Naive thymus-derived CD4-positive, alpha-beta T cell (primary cell): ENCODE measurements at regions not wholly inside any gene's neighbourhood (a gene's known extent, or its start where the extent isn't known, plus 50 kb on each side); places are given as distances from the start of the nearest gene placed in this dataset.

ENCODE experiments used
- ATAC-seq: fragments of 150-1000 bp; cut with Tn5 transposase; 2 replicates; pipeline ENCODE4 v1.10.0; 2021; ENCODE audit warnings: mild to moderate bottlenecking, moderate library complexity
- CTCF ChIA-PET: fragments of 350-600 bp; sonication (Branson Sonifier 250); formaldehyde crosslinking; loops from one replicate; lab custom pipeline; 2021; ENCODE audit warnings: antibody characterized with exemption; lab: Charles Lee
- POLR2A ChIA-PET: fragments of 350-600 bp; sonication (Branson Sonifier 250); formaldehyde crosslinking; loops from one replicate; lab custom pipeline; 2021; ENCODE audit warnings: antibody characterized with exemption, inconsistent platforms; lab: Charles Lee
- DNase-seq, 9 donors: peaks; one replicate each; pipeline versions ENCODE4 v3.0.0 to v3.0.0-alpha.2; 2020 to 2022; ENCODE audit warnings: mixed read lengths in 1 of 9
- H3K27ac ChIP-seq: one replicate; pipeline ENCODE4 v1.7.0; 2013; ENCODE audit warnings: mild to moderate bottlenecking, low read depth, low read length, moderate library complexity
- H3K27me3 ChIP-seq, 2 donors: one replicate each; pipeline ENCODE4 v1.7.0; 2013; ENCODE audit warnings: low read length in 2 of 2, mild to moderate bottlenecking in 2 of 2, moderate library complexity in 2 of 2; ENCODE audit not compliant: control insufficient read depth in 2 of 2, insufficient read depth in 2 of 2
- H3K36me3 ChIP-seq, 3 experiments: 1 replicate in 2 of 3; 2 replicates in 1 of 3; pipeline ENCODE4 v1.7.0; 2013; ENCODE audit warnings: low read length in 3 of 3, mild to moderate bottlenecking in 3 of 3, moderate library complexity in 1 of 3; ENCODE audit not compliant: insufficient read depth in 3 of 3, control insufficient read depth in 2 of 3
- H3K4me1 ChIP-seq, 2 donors: one replicate each; pipeline ENCODE4 v1.7.0; 2013; ENCODE audit warnings: low read length in 2 of 2, mild to moderate bottlenecking in 2 of 2, moderate library complexity in 1 of 2; ENCODE audit not compliant: control insufficient read depth in 2 of 2, insufficient read depth in 2 of 2
- H3K4me3 ChIP-seq: 2 replicates; pipeline ENCODE4 v1.7.0; 2013; ENCODE audit warnings: mild to moderate bottlenecking, low read length
- H3K9me3 ChIP-seq, 3 experiments: 1 replicate in 2 of 3; 2 replicates in 1 of 3; pipeline ENCODE4 v1.7.0; 2013; ENCODE audit warnings: low read length in 3 of 3; ENCODE audit not compliant: control insufficient read depth in 2 of 3
- H3K27ac Mint-ChIP-seq, 9 donors: one replicate each; pipeline ENCODE4 v1.8.0; 2020 to 2022; ENCODE audit warnings: mixed read lengths in 9 of 9, mild to moderate bottlenecking in 8 of 9, moderate library complexity in 5 of 9, inconsistent platforms in 2 of 9
- H3K27me3 Mint-ChIP-seq, 5 donors: one replicate each; pipeline ENCODE4 v1.8.0; 2021 to 2022; ENCODE audit warnings: mixed read lengths in 5 of 5, mild to moderate bottlenecking in 1 of 5
- H3K36me3 Mint-ChIP-seq, 5 donors: one replicate each; pipeline ENCODE4 v1.8.0; 2020 to 2022; ENCODE audit warnings: mixed read lengths in 5 of 5, mild to moderate bottlenecking in 3 of 5, inconsistent platforms in 1 of 5
- H3K4me1 Mint-ChIP-seq, 7 donors: one replicate each; pipeline ENCODE4 v1.8.0; 2020 to 2022; ENCODE audit warnings: mixed read lengths in 7 of 7, mild to moderate bottlenecking in 3 of 7, inconsistent platforms in 1 of 7
- H3K4me3 Mint-ChIP-seq, 10 donors: one replicate each; pipeline ENCODE4 v1.8.0; 2020 to 2022; ENCODE audit warnings: mild to moderate bottlenecking in 10 of 10, mixed read lengths in 10 of 10, moderate library complexity in 6 of 10, inconsistent platforms in 2 of 10
- H3K9me3 Mint-ChIP-seq, 11 donors: one replicate each; pipeline ENCODE4 v1.8.0; 2020 to 2022; ENCODE audit warnings: mixed read lengths in 11 of 11, mild to moderate bottlenecking in 4 of 11, inconsistent platforms in 1 of 11, moderate library complexity in 1 of 11
- intact Hi-C, 2 donors: fragments of 100-400 bp; cut with micrococcal nuclease; formaldehyde crosslinking; loops; one replicate each; pipeline ENCODE4 v1.15.1; 2023

- H3K27me3 Mint-ChIP-seq: peaks cover 4 to 20% (median 9%) of the 10 kb centered on the region in 5 donors
- no peaks in the 10 kb centered on the region for H3K4me1 Mint-ChIP-seq
- H3K27ac Mint-ChIP-seq: no peak overlapping the region
- no peak overlapping the region for H3K27ac ChIP-seq
- H3K36me3 Mint-ChIP-seq: no peaks in the 10 kb centered on the region
- H3K9me3 ChIP-seq: no peaks in the 10 kb centered on the region
- H3K4me1 ChIP-seq: no peaks in the 10 kb centered on the region
- peaks cover 0 to 2% (median 0%) of the 10 kb centered on the region in 11 donors for H3K9me3 Mint-ChIP-seq
- DNase-seq (no peak), ATAC-seq (no peak)
- no peaks in the 10 kb centered on the region for H3K36me3 ChIP-seq
- ChIA-PET POLR2A (no interaction called here), CTCF (no interaction called here)
- no peak overlapping the region for H3K4me3 Mint-ChIP-seq
- intact Hi-C loops: no loop called here
- H3K4me3 ChIP-seq: no peak overlapping the region
- H3K27me3 ChIP-seq: no peaks in the 10 kb centered on the region
Observed at GRCh38 chr6:150470131-150470530, 101.3 kb downstream of the IYD start.

- ATAC-seq (no peak), DNase-seq (no peak)
- H3K27ac Mint-ChIP-seq: no peak overlapping the region
- no peak overlapping the region for H3K4me3 Mint-ChIP-seq
- Histone ChIP-seq H3K4me3 (no peak overlapping the region), H3K9me3 (no peaks in the 10 kb centered on the region), H3K27ac (no peak overlapping the region), H3K27me3 (no peaks in the 10 kb centered on the region), H3K36me3 (no peaks in the 10 kb centered on the region), H3K4me1 (no peaks in the 10 kb centered on the region)
- no peaks in the 10 kb centered on the region for H3K36me3 Mint-ChIP-seq
- CTCF ChIA-PET: no interaction called here
- H3K9me3 Mint-ChIP-seq: peaks cover 0 to 2% (median 0%) of the 10 kb centered on the region in 11 donors
- intact Hi-C loops: no loop called here
- POLR2A ChIA-PET: no interaction called here
- peaks cover 4 to 20% (median 6%) of the 10 kb centered on the region in 5 donors for H3K27me3 Mint-ChIP-seq
- H3K4me1 Mint-ChIP-seq: no peaks in the 10 kb centered on the region
Observed at GRCh38 chr6:150470960-150471665, 102.3 kb downstream of the IYD start.

- POLR2A ChIA-PET: no interaction called here
- H3K36me3 Mint-ChIP-seq: no peaks in the 10 kb centered on the region
- ATAC-seq: no peak
- Histone ChIP-seq H3K36me3 (no peaks in the 10 kb centered on the region), H3K27me3 (no peaks in the 10 kb centered on the region), H3K4me3 (no peak overlapping the region), H3K9me3 (no peaks in the 10 kb centered on the region), H3K4me1 (no peaks in the 10 kb centered on the region), H3K27ac (no peak overlapping the region)
- no peaks in the 10 kb centered on the region for H3K4me1 Mint-ChIP-seq
- H3K27ac Mint-ChIP-seq: no peak overlapping the region
- intact Hi-C loops: no loop called here
- no peak for DNase-seq
- CTCF ChIA-PET: no interaction called here
- peaks cover 0 to 2% (median 0%) of the 10 kb centered on the region in 11 donors for H3K9me3 Mint-ChIP-seq
- H3K4me3 Mint-ChIP-seq: no peak overlapping the region
- H3K27me3 Mint-ChIP-seq: peaks cover 0 to 19% (median 4%) of the 10 kb centered on the region in 5 donors
Observed at GRCh38 chr6:150478656-150479545, 110.1 kb downstream of the IYD start.

- Mint-ChIP-seq H3K27ac (no peak overlapping the region), H3K4me3 (no peak overlapping the region)
- POLR2A ChIA-PET: no interaction called here
Observed at GRCh38 chr6:150482883-150483409, 114.1 kb downstream of the IYD start.

GRCh38 chr6:150485161-150485958 lies 114.3 kb upstream of the PLEKHG1 start:
- Histone ChIP-seq H3K27ac (no peak overlapping the region), H3K36me3 (no peaks in the 10 kb centered on the region), H3K27me3 (no peaks in the 10 kb centered on the region), H3K4me3 (no peak overlapping the region), H3K4me1 (no peaks in the 10 kb centered on the region), H3K9me3 (no peaks in the 10 kb centered on the region)
- H3K9me3 Mint-ChIP-seq: peaks cover 0 to 6% (median 0%) of the 10 kb centered on the region in 11 donors
- no peak overlapping the region for H3K4me3 Mint-ChIP-seq
- ChIA-PET POLR2A (no interaction called here), CTCF (interaction anchor here (0.6 kb wide), 1 partner anchor 67 kb away, joined by 3 read pairs; no protein-coding TSS in a partner anchor)
- ATAC-seq: no peak
- peaks cover 0 to 16% (median 12%) of the 10 kb centered on the region in 5 donors for H3K27me3 Mint-ChIP-seq
- no peaks in the 10 kb centered on the region for H3K4me1 Mint-ChIP-seq
- H3K27ac Mint-ChIP-seq: no peak overlapping the region
- no peaks in the 10 kb centered on the region for H3K36me3 Mint-ChIP-seq
- no peak for DNase-seq
- intact Hi-C loops: no loop called here

More at GRCh38 chr6:150482883-150483409, 114.1 kb downstream of the IYD start:
- DNase-seq (no peak), ATAC-seq (no peak)
- no peaks in the 10 kb centered on the region for H3K36me3 ChIP-seq
- CTCF ChIA-PET: no interaction called here
- no peak overlapping the region for H3K27ac ChIP-seq
- no peaks in the 10 kb centered on the region for H3K4me1 ChIP-seq
- intact Hi-C loops: no loop called here
- Mint-ChIP-seq H3K4me1 (no peaks in the 10 kb centered on the region), H3K9me3 (peaks cover 0 to 6% (median 0%) of the 10 kb centered on the region in 11 donors), H3K36me3 (no peaks in the 10 kb centered on the region), H3K27me3 (peaks cover 0 to 15% (median 10%) of the 10 kb centered on the region in 5 donors)
- H3K4me3 ChIP-seq: no peak overlapping the region
- no peaks in the 10 kb centered on the region for H3K27me3 ChIP-seq
- no peaks in the 10 kb centered on the region for H3K9me3 ChIP-seq

- intact Hi-C loops: no loop called here
- DNase-seq (no peak), ATAC-seq (no peak)
- H3K4me1 Mint-ChIP-seq: peaks cover 0 to under 1% (median 0%) of the 10 kb centered on the region in 7 donors
- Histone ChIP-seq H3K4me1 (no peaks in the 10 kb centered on the region), H3K4me3 (no peak overlapping the region), H3K27me3 (no peaks in the 10 kb centered on the region), H3K36me3 (no peaks in the 10 kb centered on the region), H3K27ac (no peak overlapping the region), H3K9me3 (no peaks in the 10 kb centered on the region)
- CTCF ChIA-PET: no interaction called here
- peaks cover 0 to 6% (median 0%) of the 10 kb centered on the region in 11 donors for H3K9me3 Mint-ChIP-seq
- POLR2A ChIA-PET: no interaction called here
- H3K27me3 Mint-ChIP-seq: peaks cover 0 to 13% (median 11%) of the 10 kb centered on the region in 5 donors
- H3K36me3 Mint-ChIP-seq: no peaks in the 10 kb centered on the region
- no peak overlapping the region for H3K4me3 Mint-ChIP-seq
- H3K27ac Mint-ChIP-seq: no peak overlapping the region
Observed at GRCh38 chr6:150486048-150486447, 113.6 kb upstream of the PLEKHG1 start.
